ENCODE measurements at regions not wholly inside any gene's neighbourhood (a gene's known extent, or its start where the extent isn't known, plus 50 kb on each side); places are given as distances from the start of the nearest gene placed in this dataset.
"Not testable (repeated sequence)": the region's sequence is repeated elsewhere in the genome, so short reads cannot be mapped to it uniquely, and the experiment has no call there.

DNA sequence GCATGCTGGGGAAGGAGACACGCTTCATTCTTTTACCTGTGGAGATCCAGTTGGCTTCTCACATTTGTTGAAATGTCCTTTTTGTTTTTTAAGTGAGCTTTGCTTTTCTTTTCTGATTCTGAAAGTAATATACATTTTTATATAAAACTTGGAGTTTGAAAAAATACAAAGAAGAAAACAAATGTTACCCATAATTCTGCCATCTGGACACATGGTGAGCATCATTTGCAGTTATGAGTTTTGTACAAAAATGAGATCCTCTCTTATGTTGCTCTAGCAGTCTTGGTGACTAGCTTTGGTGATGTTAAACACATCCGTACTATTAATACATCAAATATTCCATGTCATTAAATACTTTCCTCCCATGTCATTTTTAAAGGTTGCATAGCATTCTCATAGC lies 101.1 kb upstream of the OTOS start:
- no peak for DNase-seq (ENCODE audit: low read depth)

DNA sequence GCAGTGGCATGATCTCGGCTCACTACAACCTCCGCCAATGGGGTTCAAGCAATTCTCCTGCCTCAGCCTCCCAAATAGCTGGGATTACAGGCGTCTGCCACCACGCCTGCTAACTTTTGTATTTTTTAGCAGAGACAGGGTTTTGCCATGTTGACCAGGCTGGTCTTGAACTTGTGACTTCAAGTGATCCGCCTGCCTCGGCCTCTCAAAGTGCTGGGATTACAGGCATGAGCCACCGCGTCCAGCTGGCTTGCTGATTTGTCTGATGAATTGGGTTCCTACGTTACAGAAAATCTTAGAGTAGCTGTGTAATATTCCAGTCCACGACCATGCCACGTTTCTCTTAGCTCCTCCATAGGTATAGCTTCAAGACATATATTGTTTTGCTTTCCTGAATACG lies 102.6 kb upstream of the OTOS start:
- DNase-seq (ENCODE audit: low read depth), result not testable (repeated sequence)

DNA sequence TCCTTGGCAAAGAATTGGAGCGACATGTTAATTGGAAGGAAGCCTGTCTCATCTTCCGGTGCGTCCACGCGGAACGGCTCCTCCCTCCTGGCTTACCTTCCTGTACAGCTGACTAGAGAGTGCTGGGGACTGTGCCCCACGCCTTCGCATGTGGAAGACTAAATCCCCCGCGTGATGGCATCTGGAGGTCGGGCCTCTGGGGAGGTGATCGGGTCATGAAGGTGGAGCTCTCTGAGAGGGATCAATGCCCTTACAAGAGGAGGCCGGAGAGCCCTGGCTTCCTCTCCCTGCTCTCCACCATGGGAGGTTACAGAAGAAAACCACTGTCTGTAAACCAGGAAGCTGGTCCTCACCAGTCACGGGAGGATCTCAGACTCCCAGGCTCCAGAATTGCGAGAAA lies 104.1 kb upstream of the OTOS start:
- no peak for DNase-seq (ENCODE audit: low read depth)

DNA sequence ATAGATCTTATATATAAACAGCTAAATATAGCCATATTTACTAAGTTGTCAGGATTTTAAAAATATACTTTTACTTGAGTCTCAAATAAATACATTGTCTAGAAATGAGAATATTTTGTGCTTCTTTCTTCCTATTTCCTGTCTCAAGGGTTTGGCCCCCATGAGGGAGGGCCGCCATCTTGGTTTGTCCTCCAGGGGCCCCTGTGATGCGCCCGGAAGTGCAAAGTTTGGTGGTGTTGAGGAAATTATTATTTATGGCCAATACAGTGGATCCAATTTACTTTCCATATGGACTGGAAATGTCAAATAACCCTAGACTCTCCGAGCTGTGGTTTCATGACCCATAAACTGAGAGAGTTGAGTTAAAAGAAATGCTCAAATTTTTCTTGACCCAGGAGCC lies 104.7 kb upstream of the OTOS start:
- no peak for DNase-seq (ENCODE audit: low read depth)

DNA sequence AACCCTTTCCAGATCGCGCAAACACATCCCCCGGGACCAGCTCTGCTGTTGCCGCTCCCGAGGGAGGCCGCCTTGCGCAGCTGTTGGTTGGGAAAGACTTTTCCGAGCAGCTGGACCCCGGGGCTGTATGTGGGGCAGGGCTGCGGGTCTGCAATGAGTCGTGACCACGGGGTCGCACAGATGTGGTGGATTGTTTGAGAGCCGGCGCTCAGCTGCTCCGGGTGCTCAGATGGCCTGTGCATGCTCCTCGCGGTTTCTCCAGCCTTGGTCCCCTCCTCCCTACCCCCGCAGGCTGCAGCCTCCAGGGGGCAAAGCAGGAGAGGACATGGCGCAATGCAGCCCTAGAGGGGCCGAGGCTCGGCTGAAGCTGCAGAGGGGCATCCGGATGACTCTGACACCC lies 105.2 kb upstream of the OTOS start:
- DNase-seq (ENCODE audit: low read depth), result no peak

DNA sequence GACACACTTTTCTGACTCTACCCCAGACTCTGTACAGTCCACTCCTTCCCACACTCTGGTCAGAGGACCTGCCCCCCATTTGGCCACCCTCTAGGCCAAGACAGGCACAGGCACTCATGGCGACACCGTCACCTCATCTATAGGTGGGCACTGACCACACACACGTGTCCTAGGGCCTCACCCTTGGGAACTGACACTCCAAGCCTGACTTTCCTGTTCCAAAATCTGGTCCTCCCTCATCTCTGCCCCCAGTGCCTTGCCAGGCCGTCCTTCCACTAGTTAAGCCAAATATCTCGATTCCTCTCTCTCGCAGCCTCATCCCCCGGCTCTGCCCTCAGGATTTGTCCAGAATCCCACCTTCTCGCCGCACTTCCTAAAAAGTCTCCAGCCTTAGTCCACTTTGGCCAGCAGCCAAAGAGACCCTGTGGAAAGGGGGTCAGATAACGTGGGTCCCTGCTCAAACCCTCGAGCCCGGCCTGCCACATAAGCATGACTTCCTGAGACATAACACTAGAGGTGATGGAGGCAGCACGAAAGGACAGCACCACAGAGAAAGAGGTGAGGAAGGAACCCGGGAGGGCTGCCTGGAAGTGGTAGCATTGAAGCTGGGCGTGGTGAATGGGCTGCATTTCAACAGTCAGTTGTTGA lies 105.8 kb upstream of the OTOS start:
- no peak for DNase-seq (ENCODE audit: low read depth)

DNA sequence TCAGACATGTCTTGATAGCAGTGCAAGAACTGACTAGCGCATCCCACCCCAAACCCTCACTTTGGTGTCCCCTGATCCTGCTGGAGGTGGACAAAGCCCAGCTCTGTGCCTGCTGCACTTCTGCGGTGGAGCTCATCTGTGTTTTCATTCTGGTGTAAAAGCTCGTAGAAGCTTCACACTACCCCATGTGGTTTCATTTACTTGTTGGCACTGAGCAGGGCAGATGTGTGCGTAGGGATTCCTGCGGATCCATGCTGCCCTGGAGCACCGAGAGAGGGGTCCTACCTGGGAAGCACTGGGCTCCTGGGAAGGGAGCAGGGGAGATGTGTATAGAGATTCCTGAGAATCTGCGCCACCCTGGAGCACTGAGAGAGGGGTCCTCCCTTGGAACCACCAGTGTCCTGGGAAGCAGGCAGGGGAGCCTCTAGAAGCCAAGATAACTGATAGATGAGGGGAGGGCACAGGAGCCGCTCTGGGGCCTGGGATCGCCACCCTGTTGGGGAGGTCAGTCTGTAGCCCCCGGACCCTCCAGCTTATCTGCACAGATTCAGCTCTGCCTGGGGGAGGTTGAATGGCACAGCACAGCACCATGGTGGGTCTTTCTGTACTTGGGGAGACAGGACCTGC lies 106.9 kb upstream of the OTOS start:
- DNase-seq (ENCODE audit: low read depth), result no peak

DNA sequence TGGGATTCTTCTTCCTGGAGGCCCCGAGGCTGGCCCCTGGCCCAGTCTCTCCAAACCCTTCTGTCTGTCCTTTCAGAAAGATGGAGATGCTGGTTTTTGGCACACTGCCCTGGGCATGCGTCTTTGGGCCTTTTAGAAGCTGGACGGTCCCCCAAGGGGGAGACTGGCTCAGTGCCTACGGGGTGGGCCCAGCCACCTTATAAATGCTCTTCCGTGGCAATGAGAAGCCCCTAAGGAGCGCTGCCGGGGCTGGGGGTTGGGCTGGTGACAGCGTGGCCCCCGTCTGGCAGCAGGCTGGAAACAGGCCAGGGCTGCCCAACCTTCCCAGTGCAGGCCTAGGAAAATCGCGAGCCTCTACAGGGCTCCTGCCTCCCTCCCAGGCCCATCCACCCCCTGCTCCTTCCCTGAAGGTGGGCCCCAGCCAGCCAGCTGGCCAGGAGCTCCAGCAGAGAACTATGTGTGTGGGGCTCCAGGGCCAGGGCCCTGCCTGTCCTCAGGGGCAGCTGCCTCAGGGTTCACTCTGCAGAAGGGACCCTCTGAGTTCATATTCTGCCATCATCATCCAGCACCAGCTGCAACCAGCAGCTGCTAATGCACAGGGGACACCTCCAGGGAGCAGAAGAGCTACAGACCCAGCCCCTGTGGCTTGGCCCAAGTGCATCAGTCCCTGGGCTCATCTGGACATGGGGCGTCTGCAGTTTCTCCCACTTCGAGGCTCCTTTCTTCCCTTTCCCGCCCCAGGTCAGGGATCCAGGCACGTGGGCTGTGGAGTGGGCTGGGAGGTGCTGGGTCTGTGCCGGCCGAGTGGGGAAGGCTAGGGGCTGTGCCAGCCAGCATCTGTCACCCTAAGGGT lies 107.6 kb upstream of the OTOS start:
- no peak for DNase-seq (ENCODE audit: low read depth)

DNA sequence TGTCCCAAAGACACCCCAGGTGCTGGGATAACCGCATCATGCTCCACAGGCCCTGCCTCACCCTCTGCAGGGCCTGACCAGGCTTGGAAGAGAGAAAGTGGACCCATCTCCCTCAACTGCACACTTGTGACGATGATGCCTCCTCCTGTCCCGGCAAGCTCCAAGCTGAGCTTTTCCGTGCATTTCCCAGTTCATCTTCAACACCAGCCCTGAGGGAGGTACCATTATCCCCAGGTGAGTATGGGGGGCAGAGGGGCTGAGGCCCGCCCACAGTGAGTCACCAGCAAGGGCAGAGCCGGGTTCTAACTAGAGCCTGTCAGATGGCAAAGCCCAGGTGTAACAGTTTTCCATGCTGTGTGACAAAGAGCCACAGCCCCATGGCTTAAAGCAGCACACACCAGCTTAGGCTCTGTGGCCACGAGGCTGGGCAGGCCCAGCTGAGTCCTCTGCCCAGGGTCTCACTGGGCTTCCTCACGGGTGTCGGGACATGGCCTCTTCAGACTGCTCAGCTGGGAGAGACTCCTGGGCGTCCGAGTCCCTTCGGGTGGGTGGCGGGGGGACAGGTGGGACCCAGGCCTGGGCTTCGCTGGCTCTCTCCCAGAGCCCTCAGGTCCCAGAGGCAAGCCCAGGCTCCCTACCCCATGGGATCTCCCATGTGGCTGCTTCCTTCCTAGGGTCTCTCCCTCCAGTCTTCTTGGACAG lies 108.4 kb upstream of the OTOS start:
- no peak for DNase-seq (ENCODE audit: low read depth)

DNA sequence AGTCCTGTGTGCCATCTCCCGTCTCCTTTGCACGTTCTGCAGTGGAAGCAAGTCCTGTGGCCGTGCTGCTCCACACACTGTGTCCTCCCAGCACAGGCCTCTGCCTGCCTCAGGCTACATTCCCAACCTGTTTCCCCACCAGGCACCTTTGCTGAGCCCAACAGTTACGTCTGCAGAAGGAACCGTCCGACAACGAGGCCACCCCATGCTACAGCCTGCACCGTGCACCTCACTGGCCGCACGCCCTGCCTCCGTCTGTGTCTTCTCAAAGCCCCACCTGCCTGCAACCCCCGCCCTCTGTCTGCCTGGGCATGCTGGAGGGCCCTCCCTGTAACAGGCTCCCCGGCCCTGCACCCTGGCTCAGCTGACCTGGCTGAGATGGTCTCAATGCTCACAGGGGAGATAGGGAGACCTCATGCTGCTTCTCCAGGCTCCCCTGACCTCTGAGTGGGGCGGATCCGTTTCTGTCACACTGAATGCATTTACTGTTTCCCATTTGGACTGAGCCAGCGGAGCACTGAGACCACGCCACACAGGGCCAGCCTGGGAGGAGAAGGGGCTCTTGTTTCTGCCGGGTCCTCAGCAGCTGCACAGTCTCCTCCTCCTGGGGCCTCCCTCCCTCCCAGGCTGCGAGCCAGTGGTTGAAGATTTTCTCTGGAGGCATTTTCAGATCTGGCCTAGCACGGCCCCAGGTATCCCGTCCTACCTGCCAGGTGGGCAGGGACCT lies 109.1 kb upstream of the OTOS start:
- no peak for DNase-seq (ENCODE audit: low read depth)

DNA sequence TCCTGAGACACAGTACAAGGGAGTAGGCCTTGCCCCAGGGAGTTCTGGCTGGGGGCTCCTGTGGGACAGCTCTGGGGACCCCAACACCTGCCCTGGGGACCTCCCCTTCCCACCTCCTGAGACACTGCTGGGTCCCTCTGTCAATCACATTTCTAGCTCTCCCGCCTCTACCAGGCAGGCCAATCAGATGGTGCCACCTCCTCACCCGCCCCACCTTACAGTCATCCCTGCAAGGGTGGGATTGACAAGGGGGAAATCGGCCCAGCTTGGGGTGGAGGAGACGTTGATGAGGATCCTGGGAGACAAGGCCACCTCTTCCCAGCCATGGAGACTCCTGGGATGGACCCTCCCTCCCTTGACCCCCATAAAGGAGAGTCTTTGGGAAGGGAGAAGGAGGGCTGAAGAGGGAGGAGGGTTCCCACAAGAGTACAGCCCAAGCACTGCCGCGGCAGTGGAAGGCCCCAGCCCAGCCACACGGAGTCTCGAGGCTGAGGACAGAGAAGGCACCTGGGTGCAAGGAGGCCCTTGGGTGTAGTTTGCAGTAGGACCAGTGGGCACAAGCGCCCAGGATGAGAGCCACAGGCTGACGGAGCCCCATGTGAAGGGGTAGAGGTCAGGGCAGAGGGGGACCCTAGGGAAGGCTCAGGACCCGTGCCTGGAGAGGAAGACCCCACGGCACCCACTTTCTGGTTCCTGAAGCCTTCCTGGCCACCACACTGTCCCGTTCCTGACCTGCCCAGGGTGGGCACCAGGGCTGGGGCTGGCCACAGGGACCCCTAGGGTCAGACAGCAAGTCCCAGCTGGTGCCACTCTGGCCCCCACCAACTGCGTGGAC lies 109.9 kb upstream of the OTOS start:
- DNase-seq (ENCODE audit: low read depth), result no peak

DNA sequence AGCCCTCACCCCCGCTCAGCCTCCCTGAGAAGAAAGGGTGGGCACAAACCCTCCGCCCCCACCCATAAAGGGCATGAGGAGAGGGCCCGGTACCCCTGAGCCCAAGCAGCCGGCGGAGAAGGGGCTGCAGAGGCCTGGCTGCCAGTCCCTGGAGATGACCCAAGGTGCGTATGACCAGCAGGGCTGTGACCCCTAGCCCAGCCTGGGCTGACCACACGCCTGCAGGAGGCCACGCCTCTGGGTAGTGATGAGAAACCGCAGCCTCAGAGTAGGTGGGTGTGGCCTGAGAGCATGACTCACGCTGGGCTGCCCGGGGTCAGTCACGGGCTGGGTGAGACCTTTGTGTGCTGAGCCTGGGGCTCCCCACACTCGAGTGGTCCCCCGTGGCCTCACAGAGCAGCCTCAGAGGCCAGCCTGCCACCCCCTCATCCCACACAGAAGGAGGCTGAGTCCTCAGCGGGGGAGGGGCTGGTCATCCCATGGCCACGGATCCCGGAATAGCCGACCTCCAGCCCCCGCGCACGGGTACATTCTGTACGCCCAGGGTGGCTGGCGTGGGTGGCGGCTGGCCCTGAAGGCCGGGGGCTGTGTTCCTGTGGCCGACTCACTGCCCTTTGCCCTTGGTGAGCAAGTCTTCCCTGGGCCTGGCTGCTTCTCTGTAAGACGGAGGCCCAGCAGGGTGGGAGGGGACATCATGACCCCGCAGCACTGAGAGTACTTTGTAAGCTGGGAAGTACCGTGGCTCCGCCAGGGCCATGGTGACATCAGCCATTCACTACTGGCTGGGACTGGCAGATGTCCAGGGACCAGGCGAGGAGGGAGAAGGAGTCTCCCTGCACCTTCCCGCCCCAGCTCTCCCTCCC lies 110.8 kb upstream of the OTOS start:
- DNase-seq (ENCODE audit: low read depth), result no peak

DNA sequence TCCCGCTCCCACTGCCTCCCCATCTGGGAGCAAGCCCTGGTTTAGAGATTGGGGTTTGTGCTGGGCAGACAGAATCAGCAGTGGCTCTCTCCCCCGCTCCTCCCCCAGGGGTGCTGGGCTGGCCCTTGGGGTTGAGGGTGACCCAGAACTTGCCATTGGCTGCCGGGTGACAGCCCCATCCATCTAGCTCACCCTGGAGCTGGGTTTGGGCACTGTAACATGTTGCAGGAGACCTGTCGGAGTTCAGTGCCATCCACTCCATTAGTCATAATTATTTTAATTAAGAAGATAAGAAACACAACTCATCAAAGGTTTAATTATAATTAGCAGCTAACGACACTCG lies 111.4 kb upstream of the OTOS start:
- DNase-seq (ENCODE audit: low read depth), result no peak

DNA sequence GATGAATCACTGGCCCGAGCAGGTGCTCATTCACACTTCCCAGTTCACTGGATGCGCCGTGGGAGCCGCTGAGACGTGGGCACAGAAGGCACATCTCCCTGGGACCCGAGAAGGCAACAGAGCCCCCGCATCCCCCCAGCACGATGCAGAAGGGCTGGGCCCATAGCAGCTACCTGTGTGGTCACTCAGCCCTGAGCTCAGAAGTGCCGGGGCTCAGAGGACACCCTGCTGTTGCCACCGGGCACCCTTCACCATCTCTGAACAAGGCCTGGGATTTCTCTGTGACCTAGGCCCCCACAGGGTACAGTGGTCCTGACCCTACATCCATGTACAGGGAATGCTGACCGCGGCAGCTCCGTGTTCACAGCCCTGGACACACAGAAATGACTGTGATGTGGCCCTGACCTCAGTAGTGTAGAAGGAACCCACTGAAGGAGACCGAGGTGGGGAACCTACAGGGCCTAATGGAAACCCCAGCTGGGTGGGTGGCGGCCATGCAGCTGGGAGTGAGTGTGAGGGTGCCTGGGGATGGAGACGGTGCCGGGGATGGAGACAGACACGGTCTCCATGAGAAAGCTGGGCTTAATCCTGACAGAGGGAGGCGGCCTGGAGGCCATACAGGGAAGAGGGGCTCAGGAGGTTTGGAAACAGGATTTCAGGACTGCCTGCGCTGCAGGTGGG lies 111.9 kb upstream of the OTOS start:
- no peak for DNase-seq (ENCODE audit: low read depth)

DNA sequence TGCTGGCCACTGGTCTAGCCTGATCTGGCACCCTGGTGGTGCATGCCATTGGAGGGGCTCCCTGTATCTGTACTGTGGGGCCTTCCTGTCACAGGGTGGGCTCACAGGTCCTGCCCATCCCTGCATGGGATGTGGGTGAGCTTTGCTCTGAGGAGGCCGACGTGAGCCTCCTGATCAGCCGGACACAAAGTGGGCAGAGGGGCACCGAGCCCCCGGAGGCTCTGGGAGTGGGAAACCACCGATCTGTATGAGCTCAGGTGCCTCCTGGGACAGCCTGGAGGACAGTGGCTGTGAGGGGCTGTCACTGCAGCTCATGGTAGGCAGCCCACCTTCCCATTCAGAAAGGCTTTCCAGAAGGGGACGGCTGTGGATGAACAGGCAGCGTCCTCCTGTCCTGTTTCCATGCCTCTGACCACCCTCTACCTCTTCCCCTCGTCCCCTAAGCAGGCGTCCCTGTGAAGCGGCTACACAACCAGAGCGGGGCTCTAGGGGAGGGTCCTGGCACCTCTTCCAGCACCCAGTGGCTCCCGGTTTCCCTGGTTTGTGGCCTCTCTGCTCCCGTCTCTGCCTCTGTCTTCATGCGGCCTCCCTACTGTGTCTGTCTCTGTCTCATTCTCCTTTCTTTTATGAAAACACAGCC lies 112.5 kb upstream of the OTOS start:
- no peak for DNase-seq (ENCODE audit: low read depth)

DNA sequence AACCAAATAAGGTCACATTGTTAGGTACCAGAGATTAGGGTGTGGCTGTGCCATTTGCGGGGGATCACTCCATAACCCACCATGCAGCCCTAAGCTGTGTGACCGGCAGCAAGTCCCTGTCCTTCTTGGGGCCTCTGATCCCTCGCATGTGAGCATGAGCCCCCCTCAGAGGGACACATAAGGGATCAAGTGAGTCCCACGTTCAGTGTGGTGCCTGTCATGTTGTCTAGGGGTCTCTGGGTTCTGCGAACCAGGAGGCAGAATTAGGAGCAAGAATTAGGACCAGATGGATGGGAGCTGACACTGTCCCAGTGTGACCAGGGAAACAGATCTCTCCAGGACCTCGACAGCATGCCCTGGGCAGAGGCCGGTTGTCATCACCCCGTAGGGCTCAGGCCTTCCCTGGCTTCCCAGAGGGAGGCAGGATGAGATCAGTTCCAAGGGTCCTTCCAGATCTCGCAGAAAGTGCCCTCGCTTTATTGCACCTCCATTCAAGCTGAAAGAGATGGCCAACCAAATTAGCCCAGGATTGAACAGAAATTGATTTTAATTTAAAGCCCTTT lies 113.2 kb upstream of the OTOS start:
- no peak for DNase-seq (ENCODE audit: low read depth)

DNA sequence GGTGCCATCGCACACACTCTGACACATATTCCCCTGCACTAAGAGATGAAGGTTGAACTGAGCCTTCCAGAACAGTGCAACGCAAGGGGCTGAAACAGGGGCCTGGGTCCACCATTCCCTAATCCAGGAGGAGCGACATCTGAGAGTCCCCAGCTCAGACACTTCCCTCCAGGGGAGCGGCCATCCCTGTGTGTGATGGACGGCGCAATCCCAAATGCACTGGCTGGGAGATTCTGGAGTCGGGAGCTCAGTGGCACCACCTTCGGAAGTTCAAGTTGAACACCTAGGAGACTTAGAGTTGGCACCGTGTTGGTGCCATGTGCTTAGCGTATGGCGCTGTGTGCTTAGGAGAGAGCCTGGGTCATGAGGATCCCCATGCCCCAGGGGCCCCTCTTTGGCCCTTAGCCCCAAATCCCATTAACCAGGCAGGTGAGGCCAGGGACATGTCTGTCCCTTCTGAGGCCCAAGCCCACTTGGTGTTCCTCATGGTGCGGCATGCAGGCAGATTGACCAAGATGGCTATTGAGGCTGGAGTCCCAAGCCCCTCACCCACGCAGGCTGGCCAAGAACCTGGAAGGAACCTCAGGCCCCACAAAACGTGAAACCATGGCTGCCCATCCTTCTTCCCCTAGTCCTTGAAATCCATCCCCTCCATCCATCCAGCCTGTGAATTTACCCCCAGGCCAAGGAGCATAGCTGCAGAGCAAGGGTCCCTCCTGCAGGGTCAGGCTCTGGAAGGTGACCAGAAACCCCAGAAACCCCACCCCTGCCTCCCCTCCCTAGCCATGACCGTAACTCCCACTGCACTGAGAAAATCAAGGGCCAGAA lies 114.1 kb upstream of the OTOS start:
- no peak for DNase-seq (ENCODE audit: low read depth)

DNA sequence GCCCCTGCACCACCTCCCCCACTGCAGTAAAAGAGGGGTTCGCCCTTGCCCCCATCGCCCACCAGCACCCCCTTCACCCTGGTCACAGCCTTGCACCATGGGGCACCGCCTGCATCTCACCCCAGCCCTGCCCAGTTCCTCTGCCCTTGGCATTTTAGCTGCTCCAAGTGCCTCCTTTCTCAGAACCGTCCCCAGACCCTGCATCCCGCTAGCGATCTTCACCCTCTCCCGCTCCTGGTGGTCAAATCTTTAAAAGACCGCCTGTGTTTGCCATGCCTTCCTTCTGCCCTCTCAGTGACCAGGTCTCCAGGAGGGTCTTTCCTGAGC lies 114.7 kb upstream of the OTOS start:
- no peak for DNase-seq (ENCODE audit: low read depth)

Measured in activated T-cell treated with anti-CD3 and anti-CD28 coated beads for 1 hour (primary cell).